K562 (cell line): ENCODE measurements at regions not wholly inside any gene's neighbourhood (a gene's known extent, or its start where the extent isn't known, plus 50 kb on each side); places are given as distances from the start of the nearest gene placed in this dataset.

Experiments
- ATAC-seq: fragments of 200-7000 bp; cut with Tn5 transposase; 3 replicates; pipeline ENCODE4 v1.9.1; 2020; ENCODE audit warnings: moderate library complexity
- BruUV-seq: library from RNA; stranded (reverse); fragments of 400-500 nt; replicated peaks from 2 replicates; lab custom pipeline; 2021; lab: Mats Ljungman, UMichigan
- CTCF ChIA-PET: fragments of 300-600 bp; formaldehyde crosslinking; extraction: SDS; loops from one replicate; lab custom pipeline; 2021; ENCODE audit warnings: low intra/inter-chr PET ratio; lab: Yijun Ruan, JAX
- POLR2A ChIA-PET: fragments of 300-600, 350-650 bp; sonication (Branson Sonifier 250); formaldehyde crosslinking; extraction: SDS; loops from one replicate; lab custom pipeline; 2021; ENCODE audit warnings: antibody characterized with exemption, inconsistent platforms; lab: Yijun Ruan, JAX
- DNase-seq, 4 experiments: peaks; one replicate each; pipeline versions ENCODE4 v3.0.0 to v3.0.0-alpha.2; 2011 to 2018; ENCODE audit warnings: low spot score in 3 of 4, mixed read lengths in 3 of 4; ENCODE audit errors: extremely low read depth in 1 of 4
- FAIRE-seq: peaks from 2 replicates; lab custom pipeline; 2011; peaks lifted over from hg19 to GRCh38; lab: Jason Lieb, UNC
- H2AFZ ChIP-seq: 2 replicates; pipeline ENCODE4 v1.6.0; 2011; ENCODE audit warnings: low read depth, low read length, control low read depth, inconsistent platforms
- H3K27ac ChIP-seq: fragments of 200-600 bp; 3 replicates; pipeline ENCODE4 v1.8.0; 2011; ENCODE audit warnings: low read depth, mild to moderate bottlenecking, control low read depth, inconsistent platforms, low read length, moderate library complexity, mixed read lengths; ENCODE audit errors: extremely low read depth
- H3K27me3 ChIP-seq, 2 experiments: fragments of 300-600 bp in 1 of 2; 2 replicates in 1 of 2; 3 replicates in 1 of 2; pipeline versions ENCODE4 v1.6.0 to v1.8.0; 2011; ENCODE audit warnings: inconsistent platforms in 2 of 2, low read length in 2 of 2, mild to moderate bottlenecking in 1 of 2, mixed read lengths in 1 of 2, moderate library complexity in 1 of 2; ENCODE audit not compliant: control insufficient read depth in 2 of 2, insufficient read depth in 2 of 2
- H3K36me3 ChIP-seq: fragments of 300-600 bp; 3 replicates; pipeline ENCODE4 v1.8.0; 2011; ENCODE audit warnings: mild to moderate bottlenecking, low read length, inconsistent platforms; ENCODE audit not compliant: control insufficient read depth, insufficient read depth
- H3K4me1 ChIP-seq, 2 experiments: fragments of 200-600 bp in 1 of 2; replicated peaks in 1 of 2; 2 replicates in 1 of 2; 3 replicates in 1 of 2; pipeline versions ENCODE4 v1.5.1 to v1.8.0; 2011; ENCODE audit warnings: inconsistent platforms in 2 of 2, low read length in 2 of 2, mild to moderate bottlenecking in 1 of 2, mixed read lengths in 1 of 2, moderate library complexity in 1 of 2; ENCODE audit not compliant: control insufficient read depth in 2 of 2, insufficient read depth in 2 of 2
- H3K4me2 ChIP-seq: 2 replicates; pipeline ENCODE4 v1.6.1; 2011; ENCODE audit warnings: low read length, control low read depth, inconsistent platforms, mixed read lengths; ENCODE audit not compliant: insufficient read depth
- H3K4me3 ChIP-seq: fragments of 200-600 bp; sonication (generic), shearing (Covaris generic); 2 replicates; pipeline ENCODE4 v1.5.1; 2016; ENCODE audit warnings: control low read depth, inconsistent platforms
- H3K79me2 ChIP-seq: fragments of 200-600 bp; 3 replicates; pipeline ENCODE4 v1.8.0; 2011; ENCODE audit warnings: low read length, inconsistent platforms; ENCODE audit not compliant: control insufficient read depth, insufficient read depth
- H3K9ac ChIP-seq, 2 experiments: 2 replicates each; pipeline versions ENCODE4 v1.6.0 to v1.6.1; 2011; ENCODE audit warnings: low read depth in 2 of 2, low read length in 2 of 2, control low read depth in 1 of 2, inconsistent platforms in 1 of 2, mild to moderate bottlenecking in 1 of 2, mixed read lengths in 1 of 2; ENCODE audit not compliant: insufficient read depth in 1 of 2
- H3K9me1 ChIP-seq: one replicate; pipeline ENCODE4 v1.6.0; 2011; ENCODE audit warnings: inconsistent platforms, mild to moderate bottlenecking, low read length, moderate library complexity; ENCODE audit not compliant: control insufficient read depth, insufficient read depth
- H3K9me3 ChIP-seq: replicated peaks from 2 replicates; pipeline ENCODE4 v1.5.1; 2011; ENCODE audit warnings: low read depth, low read length, inconsistent platforms; ENCODE audit not compliant: control insufficient read depth, insufficient read depth
- H4K20me1 ChIP-seq: replicated peaks from 2 replicates; pipeline ENCODE4 v1.6.1; 2011; ENCODE audit warnings: low read length, inconsistent platforms, mixed read lengths; ENCODE audit not compliant: control insufficient read depth, insufficient read depth
- ETV5 ChIP-seq: sonication (generic); formaldehyde crosslinking; IDR thresholded peaks from 2 replicates; pipeline ENCODE4 v1.4.0; 2020; ENCODE audit warnings: low read depth, mild to moderate bottlenecking, missing genetic modification reagents
- HCFC1 ChIP-seq: IDR thresholded peaks from 2 replicates; pipeline ENCODE4 v1.6.1; 2012; ENCODE audit warnings: low read depth, low read length, improper control_type of control experiment
- MAFG ChIP-seq: fragments of 450-650 bp; conservative IDR thresholded peaks from 2 replicates; pipeline ENCODE4 v1.6.1; 2016; ENCODE audit warnings: missing genetic modification characterization, missing compliant biosample characterization
- TEAD1 ChIP-seq, 2 experiments: fragments of 450-650 bp in 1 of 2; sonication (generic) in 1 of 2; formaldehyde crosslinking; IDR thresholded peaks; 2 replicates each; pipeline versions ENCODE4 v1.4.0 to v1.8.0; 2020 to 2022; ENCODE audit warnings: mild to moderate bottlenecking in 2 of 2, missing genetic modification reagents in 1 of 2
- XRCC4 ChIP-seq: IDR thresholded peaks from one replicate; pipeline ENCODE4 v1.6.1; 2011; ENCODE audit not compliant: insufficient read depth, insufficient read length; ENCODE audit errors: extremely low read depth
- WGBS: fragments of 100-300 bp; shearing (Covaris generic); methylation state at CpG from one replicate; pipeline ENCODE4 v1.1.6; 2016; ENCODE audit warnings: low coverage, mixed read lengths; ENCODE audit not compliant: insufficient coverage; ENCODE audit errors: missing lambda C conversion rate; 5-methylcytosine and 5-hydroxymethylcytosine counted together
- in situ Hi-C: fragments of 300-500 bp; cut with MboI; formaldehyde crosslinking; loops from 4 replicates; pipeline ENCODE4 v1.15.0; 2018; ENCODE audit warnings: inconsistent platforms, mixed read lengths
- intact Hi-C: fragments of 100-400 bp; cut with micrococcal nuclease; formaldehyde crosslinking; loops from 2 replicates; pipeline ENCODE4 v1.14.2; 2022
- TF ChIP-seq, protein P1 (sequence below): fragments of 250-450 bp; sonication (Bioruptor Pico); IDR thresholded peaks from 2 replicates; pipeline ENCODE4 v1.5.0; 2020; ENCODE audit warnings: mild to moderate bottlenecking, borderline replicate concordance
- TF ChIP-seq, protein P2 (sequence below): fragments of 250-450 bp; sonication (Bioruptor Pico); IDR thresholded peaks from 2 replicates; pipeline ENCODE4 v1.9.0; 2021; ENCODE audit warnings: mild to moderate bottlenecking, inconsistent platforms
- TF ChIP-seq, protein P3 (sequence below): fragments of 250-450 bp; sonication (Bioruptor Pico); IDR thresholded peaks from 2 replicates; pipeline ENCODE4 v1.4.0; 2020; ENCODE audit warnings: mild to moderate bottlenecking

DNA sequence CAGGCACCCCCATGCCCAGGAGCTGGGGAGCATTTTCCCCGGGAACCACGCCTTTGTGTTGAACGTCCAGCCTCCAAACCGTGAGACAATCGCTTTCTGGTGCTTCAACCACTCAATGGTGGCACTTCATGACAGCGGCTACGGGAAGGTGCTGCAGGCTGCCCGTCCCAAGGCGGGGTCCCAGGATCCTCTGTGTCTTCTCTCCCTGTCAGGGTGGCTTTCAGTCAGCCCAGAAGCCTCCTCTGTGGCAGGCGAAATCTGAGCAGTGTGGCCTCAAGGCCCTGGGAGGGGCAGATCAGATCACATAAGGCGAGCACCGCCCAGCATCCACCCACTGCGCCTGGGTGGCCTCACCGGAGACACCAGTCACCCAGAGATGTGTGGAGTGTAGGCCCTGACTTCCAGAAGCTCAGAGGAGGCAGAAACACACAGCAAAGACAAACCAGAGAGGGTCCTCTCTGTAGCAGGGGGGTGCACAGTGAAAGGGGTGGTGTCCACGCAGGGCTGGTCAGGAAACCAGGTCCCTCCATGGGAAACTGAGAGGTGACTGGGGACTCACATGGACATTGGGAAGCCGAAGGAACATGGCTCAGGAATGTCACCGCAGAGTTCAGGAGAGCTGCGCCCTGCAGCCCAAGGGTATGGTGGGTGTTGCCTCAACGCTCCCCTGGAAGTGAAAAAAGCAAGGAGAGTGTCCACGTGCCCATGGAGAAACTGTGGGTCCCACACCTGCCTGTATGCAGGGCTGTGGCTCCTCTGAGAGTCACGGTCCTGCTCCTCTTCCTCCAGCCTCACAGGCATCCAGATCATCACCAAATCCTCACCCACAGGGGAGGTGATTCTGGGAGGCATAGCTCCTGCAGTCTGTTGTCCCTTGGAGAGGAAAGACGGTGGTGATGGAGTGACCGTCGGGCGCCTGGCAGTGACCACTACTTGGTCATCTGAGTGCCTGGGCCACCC is 1420.7 kb downstream of the TBC1D22A start:
- ChIA-PET POLR2A (no interaction called here), CTCF (no interaction called here)
- no peak overlapping the region for H2AFZ ChIP-seq
- in situ Hi-C loops (no loop called here), intact Hi-C loops (no loop called here)
- DNase-seq (no peak), ATAC-seq (no peak), FAIRE-seq (no peak)
- no peaks in the 10 kb centered on the region; a peak in 1 of 5 replicates for H3K4me1 ChIP-seq
- no peaks in the 10 kb centered on the region; a peak in 1 of 5 replicates for H3K27me3 ChIP-seq
- BruUV-seq, result no TSS peak
- H3K9me1 ChIP-seq, result no peaks in the 10 kb centered on the region
- H3K9me3 ChIP-seq, result no peaks in the 10 kb centered on the region
- no peak overlapping the region for H3K9ac ChIP-seq
- 0% methylated on average over 15 of the region's 25 CpGs for WGBS
- no peak overlapping the region for H3K4me3 ChIP-seq
- no peak overlapping the region for H3K27ac ChIP-seq
- TF ChIP-seq, protein P1, sequence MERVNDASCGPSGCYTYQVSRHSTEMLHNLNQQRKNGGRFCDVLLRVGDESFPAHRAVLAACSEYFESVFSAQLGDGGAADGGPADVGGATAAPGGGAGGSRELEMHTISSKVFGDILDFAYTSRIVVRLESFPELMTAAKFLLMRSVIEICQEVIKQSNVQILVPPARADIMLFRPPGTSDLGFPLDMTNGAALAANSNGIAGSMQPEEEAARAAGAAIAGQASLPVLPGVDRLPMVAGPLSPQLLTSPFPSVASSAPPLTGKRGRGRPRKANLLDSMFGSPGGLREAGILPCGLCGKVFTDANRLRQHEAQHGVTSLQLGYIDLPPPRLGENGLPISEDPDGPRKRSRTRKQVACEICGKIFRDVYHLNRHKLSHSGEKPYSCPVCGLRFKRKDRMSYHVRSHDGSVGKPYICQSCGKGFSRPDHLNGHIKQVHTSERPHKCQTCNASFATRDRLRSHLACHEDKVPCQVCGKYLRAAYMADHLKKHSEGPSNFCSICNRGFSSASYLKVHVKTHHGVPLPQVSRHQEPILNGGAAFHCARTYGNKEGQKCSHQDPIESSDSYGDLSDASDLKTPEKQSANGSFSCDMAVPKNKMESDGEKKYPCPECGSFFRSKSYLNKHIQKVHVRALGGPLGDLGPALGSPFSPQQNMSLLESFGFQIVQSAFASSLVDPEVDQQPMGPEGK, result no peak
- no peaks in the 10 kb centered on the region for H3K36me3 ChIP-seq
- H3K79me2 ChIP-seq, result no peaks in the 10 kb centered on the region
- no peak overlapping the region for H3K4me2 ChIP-seq
- H4K20me1 ChIP-seq, result no peaks in the 10 kb centered on the region

DNA sequence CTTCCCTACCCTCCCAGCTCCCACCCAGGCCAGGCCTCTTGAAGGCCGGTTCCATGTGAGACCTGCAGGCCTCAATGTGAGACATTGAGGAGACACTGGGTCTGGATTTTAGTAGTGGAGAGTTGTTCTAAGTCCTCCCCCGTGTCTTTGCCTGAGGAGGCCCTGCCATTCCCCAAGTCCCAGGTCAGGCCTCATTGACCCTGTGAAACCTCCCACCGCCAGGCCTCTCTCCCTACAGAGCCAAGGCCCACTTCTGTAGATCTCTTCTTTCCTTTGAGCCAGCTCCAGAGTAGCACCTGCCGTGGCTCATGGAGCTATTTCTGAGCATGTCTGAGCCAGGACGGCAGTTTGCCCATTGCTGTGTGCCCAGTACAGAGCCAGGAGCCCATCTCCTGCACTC is 1419.6 kb downstream of the TBC1D22A start:
- in situ Hi-C loops, result no loop called here
- CTCF ChIA-PET, result no interaction called here
- H3K36me3 ChIP-seq, result no peaks in the 10 kb centered on the region
- TF ChIP-seq, protein P2, sequence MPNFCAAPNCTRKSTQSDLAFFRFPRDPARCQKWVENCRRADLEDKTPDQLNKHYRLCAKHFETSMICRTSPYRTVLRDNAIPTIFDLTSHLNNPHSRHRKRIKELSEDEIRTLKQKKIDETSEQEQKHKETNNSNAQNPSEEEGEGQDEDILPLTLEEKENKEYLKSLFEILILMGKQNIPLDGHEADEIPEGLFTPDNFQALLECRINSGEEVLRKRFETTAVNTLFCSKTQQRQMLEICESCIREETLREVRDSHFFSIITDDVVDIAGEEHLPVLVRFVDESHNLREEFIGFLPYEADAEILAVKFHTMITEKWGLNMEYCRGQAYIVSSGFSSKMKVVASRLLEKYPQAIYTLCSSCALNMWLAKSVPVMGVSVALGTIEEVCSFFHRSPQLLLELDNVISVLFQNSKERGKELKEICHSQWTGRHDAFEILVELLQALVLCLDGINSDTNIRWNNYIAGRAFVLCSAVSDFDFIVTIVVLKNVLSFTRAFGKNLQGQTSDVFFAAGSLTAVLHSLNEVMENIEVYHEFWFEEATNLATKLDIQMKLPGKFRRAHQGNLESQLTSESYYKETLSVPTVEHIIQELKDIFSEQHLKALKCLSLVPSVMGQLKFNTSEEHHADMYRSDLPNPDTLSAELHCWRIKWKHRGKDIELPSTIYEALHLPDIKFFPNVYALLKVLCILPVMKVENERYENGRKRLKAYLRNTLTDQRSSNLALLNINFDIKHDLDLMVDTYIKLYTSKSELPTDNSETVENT (CRISPR knock-in tag), result no peak
- TF ChIP-seq, protein P3, sequence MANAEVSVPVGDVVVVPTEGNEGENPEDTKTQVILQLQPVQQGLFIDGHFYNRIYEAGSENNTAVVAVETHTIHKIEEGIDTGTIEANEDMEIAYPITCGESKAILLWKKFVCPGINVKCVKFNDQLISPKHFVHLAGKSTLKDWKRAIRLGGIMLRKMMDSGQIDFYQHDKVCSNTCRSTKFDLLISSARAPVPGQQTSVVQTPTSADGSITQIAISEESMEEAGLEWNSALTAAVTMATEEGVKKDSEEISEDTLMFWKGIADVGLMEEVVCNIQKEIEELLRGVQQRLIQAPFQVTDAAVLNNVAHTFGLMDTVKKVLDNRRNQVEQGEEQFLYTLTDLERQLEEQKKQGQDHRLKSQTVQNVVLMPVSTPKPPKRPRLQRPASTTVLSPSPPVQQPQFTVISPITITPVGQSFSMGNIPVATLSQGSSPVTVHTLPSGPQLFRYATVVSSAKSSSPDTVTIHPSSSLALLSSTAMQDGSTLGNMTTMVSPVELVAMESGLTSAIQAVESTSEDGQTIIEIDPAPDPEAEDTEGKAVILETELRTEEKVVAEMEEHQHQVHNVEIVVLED (CRISPR knock-in tag), result no peak
- TF ChIP-seq XRCC4 (no peak), MAFG (no peak), TEAD1 (CRISPR knock-in tag; IDR thresholded peaks at IDR 0.05) (no peak), ETV5 (CRISPR knock-in tag) (no peak), HCFC1 (no peak)

More for the DNA sequence above, 1419.6 kb downstream of the TBC1D22A start:
- Histone ChIP-seq H3K4me3 (no peak overlapping the region), H3K4me1 (no peaks in the 10 kb centered on the region), H4K20me1 (no peaks in the 10 kb centered on the region), H3K4me2 (no peak overlapping the region), H3K27me3 (no peaks in the 10 kb centered on the region; a peak in 1 of 5 replicates), H3K9me3 (no peaks in the 10 kb centered on the region), H3K9me1 (no peaks in the 10 kb centered on the region), H2AFZ (no peak overlapping the region), H3K79me2 (no peaks in the 10 kb centered on the region), H3K9ac (no peak overlapping the region), H3K27ac (no peak overlapping the region)
- FAIRE-seq, result no peak
- POLR2A ChIA-PET, result no interaction called here
- DNase-seq, result no peak
- no TSS peak for BruUV-seq
- ATAC-seq, result no peak
- 0% methylated on average over 5 of the region's 5 CpGs for WGBS
- intact Hi-C loops, result no loop called here
